ENCODE measurements at regions not wholly inside any gene's neighbourhood (a gene's known extent, or its start where the extent isn't known, plus 50 kb on each side); places are given as distances from the start of the nearest gene placed in this dataset.

DNA sequence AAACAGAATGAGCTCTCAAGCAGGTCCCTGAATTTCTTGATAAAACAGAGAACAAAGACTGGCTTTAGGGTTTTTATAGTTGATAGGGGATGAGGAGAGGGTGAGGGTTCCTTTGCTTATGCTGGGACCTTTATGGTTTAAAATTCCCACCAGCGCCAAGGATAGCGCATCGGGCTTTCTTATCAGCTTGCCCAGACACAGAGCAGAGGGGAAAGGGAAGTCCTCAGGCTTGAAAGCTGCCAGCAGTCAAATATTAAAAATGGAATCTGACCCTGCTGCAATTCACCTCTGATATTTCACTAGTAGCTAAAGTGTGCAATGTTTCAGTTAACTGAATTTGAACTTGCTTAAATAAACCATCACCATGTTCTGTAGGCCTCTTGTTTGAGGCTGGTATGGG is 55.0 kb upstream of the EPHA3 start:
- TF ChIP-seq POLR2A (IDR thresholded peaks at IDR 0.05; ENCODE audit: low read length): no peak
- TF ChIP-seq GATA1 (IDR thresholded peaks at IDR 0.05; ENCODE audit: low read depth, low read length): no peak

All from erythroblast (primary cell).